ENCODE measurements at regions not wholly inside any gene's neighbourhood (a gene's known extent, or its start where the extent isn't known, plus 50 kb on each side); places are given as distances from the start of the nearest gene placed in this dataset.

GRCh38 chr13:53885997-53886396, 857.4 kb downstream of the OLFM4 start:
- no peaks in the 10 kb centered on the region for H3K4me1 Mint-ChIP-seq
- CTCF ChIA-PET: no interaction called here
- no CpG with 5 or more reads among the region's 1 CpG for WGBS (ENCODE audit: insufficient coverage)
- no peaks in the 10 kb centered on the region for H3K36me3 Mint-ChIP-seq
- POLR2A ChIA-PET: no interaction called here
- Histone ChIP-seq H3K36me3 (ENCODE audit: control insufficient read depth in 2 of 2, extremely low read depth in 1 of 2, insufficient read depth in 1 of 2, low read length in 1 of 2) (no peaks in the 10 kb centered on the region), H3K4me1 (ENCODE audit: control insufficient read depth in 1 of 2, extremely low read depth in 1 of 2, insufficient read depth in 2 of 2, low read length in 2 of 2) (no peaks in the 10 kb centered on the region), H3K9me3 (no peaks in the 10 kb centered on the region), H3K27me3 (replicated peaks in 1 of 2; ENCODE audit: control insufficient read depth in 2 of 2, extremely low read depth in 1 of 2, insufficient read depth in 2 of 2, low read length in 1 of 2) (no peaks in the 10 kb centered on the region), H3K27ac (ENCODE audit: low read length) (no peak overlapping the region), H3K4me3 (ENCODE audit: control insufficient read depth in 1 of 2, extremely low read depth in 1 of 2, low read length in 1 of 2) (no peak overlapping the region)
- peaks cover 8 to 13% (median 13%) of the 10 kb centered on the region in 3 donors for H3K9me3 Mint-ChIP-seq
- no peak overlapping the region for H3K27ac Mint-ChIP-seq
- H3K27me3 Mint-ChIP-seq: no peaks in the 10 kb centered on the region
- H3K4me3 Mint-ChIP-seq: no peak overlapping the region
- no peak for ATAC-seq (replicated peaks in 1 of 4)
- no peak for DNase-seq

- no CpG with 5 or more reads among the region's 2 CpGs for WGBS (ENCODE audit: insufficient coverage)
Observed at GRCh38 chr13:53890696-53891095, 862.1 kb downstream of the OLFM4 start.

GRCh38 chr13:53901593-53901992, 873.0 kb downstream of the OLFM4 start:
- H3K9me3 ChIP-seq: peaks cover 2% of the 10 kb centered on the region
- no peaks in the 10 kb centered on the region for H3K4me1 ChIP-seq (ENCODE audit: control insufficient read depth in 1 of 2, extremely low read depth in 1 of 2, insufficient read depth in 2 of 2, low read length in 2 of 2)
- Mint-ChIP-seq H3K27me3 (no peaks in the 10 kb centered on the region), H3K4me1 (no peaks in the 10 kb centered on the region), H3K9me3 (peaks cover 14 to 22% (median 15%) of the 10 kb centered on the region in 3 donors), H3K36me3 (no peaks in the 10 kb centered on the region), H3K27ac (no peak overlapping the region), H3K4me3 (no peak overlapping the region)
- ChIA-PET CTCF (no interaction called here), POLR2A (no interaction called here)
- no peak overlapping the region for H3K4me3 ChIP-seq (ENCODE audit: control insufficient read depth in 1 of 2, extremely low read depth in 1 of 2, low read length in 1 of 2)
- H3K27ac ChIP-seq (ENCODE audit: low read length): no peak overlapping the region
- no peaks in the 10 kb centered on the region for H3K36me3 ChIP-seq (ENCODE audit: control insufficient read depth in 2 of 2, extremely low read depth in 1 of 2, insufficient read depth in 1 of 2, low read length in 1 of 2)
- H3K27me3 ChIP-seq (replicated peaks in 1 of 2; ENCODE audit: control insufficient read depth in 2 of 2, extremely low read depth in 1 of 2, insufficient read depth in 2 of 2, low read length in 1 of 2): no peaks in the 10 kb centered on the region
- ATAC-seq (replicated peaks in 1 of 4) (no peak), DNase-seq (no peak)

More at GRCh38 chr13:53890696-53891095, 862.1 kb downstream of the OLFM4 start:
- H3K36me3 ChIP-seq (ENCODE audit: control insufficient read depth in 2 of 2, extremely low read depth in 1 of 2, insufficient read depth in 1 of 2, low read length in 1 of 2): no peaks in the 10 kb centered on the region
- H3K9me3 ChIP-seq: peaks cover 2% of the 10 kb centered on the region
- no peaks in the 10 kb centered on the region for H3K27me3 Mint-ChIP-seq
- H3K27me3 ChIP-seq (replicated peaks in 1 of 2; ENCODE audit: control insufficient read depth in 2 of 2, extremely low read depth in 1 of 2, insufficient read depth in 2 of 2, low read length in 1 of 2): no peaks in the 10 kb centered on the region
- H3K4me1 Mint-ChIP-seq: no peaks in the 10 kb centered on the region
- H3K27ac Mint-ChIP-seq: no peak overlapping the region
- no peak overlapping the region for H3K4me3 ChIP-seq (ENCODE audit: control insufficient read depth in 1 of 2, extremely low read depth in 1 of 2, low read length in 1 of 2)
- no peak for ATAC-seq (replicated peaks in 1 of 4)
- POLR2A ChIA-PET: no interaction called here
- DNase-seq: no peak
- H3K4me1 ChIP-seq (ENCODE audit: control insufficient read depth in 1 of 2, extremely low read depth in 1 of 2, insufficient read depth in 2 of 2, low read length in 2 of 2): no peaks in the 10 kb centered on the region
- H3K4me3 Mint-ChIP-seq: no peak overlapping the region
- no peaks in the 10 kb centered on the region for H3K36me3 Mint-ChIP-seq
- H3K27ac ChIP-seq (ENCODE audit: low read length): no peak overlapping the region
- H3K9me3 Mint-ChIP-seq: peaks cover 7 to 11% (median 8%) of the 10 kb centered on the region in 3 donors
- CTCF ChIA-PET: no interaction called here

- H3K27me3 ChIP-seq (replicated peaks in 1 of 2; ENCODE audit: control insufficient read depth in 2 of 2, extremely low read depth in 1 of 2, insufficient read depth in 2 of 2, low read length in 1 of 2): no peaks in the 10 kb centered on the region
- ChIA-PET POLR2A (no interaction called here), CTCF (no interaction called here)
- H3K27ac Mint-ChIP-seq: no peak overlapping the region
- H3K4me1 ChIP-seq (ENCODE audit: control insufficient read depth in 1 of 2, extremely low read depth in 1 of 2, insufficient read depth in 2 of 2, low read length in 2 of 2): no peaks in the 10 kb centered on the region
- no peak for DNase-seq
- H3K9me3 Mint-ChIP-seq: peaks cover 12 to 20% (median 18%) of the 10 kb centered on the region in 3 donors
- no peaks in the 10 kb centered on the region for H3K36me3 ChIP-seq (ENCODE audit: control insufficient read depth in 2 of 2, extremely low read depth in 1 of 2, insufficient read depth in 1 of 2, low read length in 1 of 2)
- no peak overlapping the region for H3K27ac ChIP-seq (ENCODE audit: low read length)
- H3K9me3 ChIP-seq: no peaks in the 10 kb centered on the region
- ATAC-seq (replicated peaks in 1 of 4): no peak
- no peaks in the 10 kb centered on the region for H3K4me1 Mint-ChIP-seq
- H3K4me3 ChIP-seq (ENCODE audit: control insufficient read depth in 1 of 2, extremely low read depth in 1 of 2, low read length in 1 of 2): no peak overlapping the region
- WGBS (ENCODE audit: insufficient coverage): no CpG with 5 or more reads among the region's 2 CpGs
- no peaks in the 10 kb centered on the region for H3K36me3 Mint-ChIP-seq
- H3K27me3 Mint-ChIP-seq: no peaks in the 10 kb centered on the region
- H3K4me3 Mint-ChIP-seq: no peak overlapping the region
Observed at GRCh38 chr13:53907891-53908290, 879.3 kb downstream of the OLFM4 start.

- Mint-ChIP-seq H3K4me3 (no peak overlapping the region), H3K9me3 (peaks cover 12 to 17% (median 16%) of the 10 kb centered on the region in 3 donors), H3K4me1 (no peaks in the 10 kb centered on the region), H3K27ac (no peak overlapping the region), H3K27me3 (no peaks in the 10 kb centered on the region), H3K36me3 (no peaks in the 10 kb centered on the region)
- CTCF ChIA-PET: no interaction called here
- Histone ChIP-seq H3K36me3 (ENCODE audit: control insufficient read depth in 2 of 2, extremely low read depth in 1 of 2, insufficient read depth in 1 of 2, low read length in 1 of 2) (no peaks in the 10 kb centered on the region), H3K4me1 (ENCODE audit: control insufficient read depth in 1 of 2, extremely low read depth in 1 of 2, insufficient read depth in 2 of 2, low read length in 2 of 2) (no peaks in the 10 kb centered on the region), H3K9me3 (no peaks in the 10 kb centered on the region), H3K27ac (ENCODE audit: low read length) (no peak overlapping the region), H3K27me3 (replicated peaks in 1 of 2; ENCODE audit: control insufficient read depth in 2 of 2, extremely low read depth in 1 of 2, insufficient read depth in 2 of 2, low read length in 1 of 2) (no peaks in the 10 kb centered on the region), H3K4me3 (ENCODE audit: control insufficient read depth in 1 of 2, extremely low read depth in 1 of 2, low read length in 1 of 2) (no peak overlapping the region)
- POLR2A ChIA-PET: no interaction called here
- 85% methylated on average over 10 of the region's 10 CpGs for whole genome bisulfite sequencing (ENCODE audit: insufficient coverage)
- no peak for DNase-seq
- no peak for ATAC-seq (replicated peaks in 1 of 4)
Observed at GRCh38 chr13:53920916-53921315, 892.3 kb downstream of the OLFM4 start.

GRCh38 chr13:53921473-53921872, 892.9 kb downstream of the OLFM4 start:
- Histone ChIP-seq H3K4me1 (ENCODE audit: control insufficient read depth in 1 of 2, extremely low read depth in 1 of 2, insufficient read depth in 2 of 2, low read length in 2 of 2) (no peaks in the 10 kb centered on the region), H3K27ac (ENCODE audit: low read length) (no peak overlapping the region), H3K27me3 (replicated peaks in 1 of 2; ENCODE audit: control insufficient read depth in 2 of 2, extremely low read depth in 1 of 2, insufficient read depth in 2 of 2, low read length in 1 of 2) (no peaks in the 10 kb centered on the region), H3K4me3 (ENCODE audit: control insufficient read depth in 1 of 2, extremely low read depth in 1 of 2, low read length in 1 of 2) (no peak overlapping the region), H3K36me3 (ENCODE audit: control insufficient read depth in 2 of 2, extremely low read depth in 1 of 2, insufficient read depth in 1 of 2, low read length in 1 of 2) (no peaks in the 10 kb centered on the region), H3K9me3 (no peaks in the 10 kb centered on the region)
- H3K4me3 Mint-ChIP-seq: no peak overlapping the region
- ChIA-PET POLR2A (no interaction called here), CTCF (no interaction called here)
- peaks cover 12 to 16% (median 15%) of the 10 kb centered on the region in 3 donors for H3K9me3 Mint-ChIP-seq
- no peak overlapping the region for H3K27ac Mint-ChIP-seq
- WGBS (ENCODE audit: insufficient coverage): 85% methylated on average over 8 of the region's 13 CpGs
- H3K4me1 Mint-ChIP-seq: no peaks in the 10 kb centered on the region
- H3K27me3 Mint-ChIP-seq: no peaks in the 10 kb centered on the region
- ATAC-seq (replicated peaks in 1 of 4) (no peak), DNase-seq (no peak)
- no peaks in the 10 kb centered on the region for H3K36me3 Mint-ChIP-seq

- Histone ChIP-seq H3K4me3 (ENCODE audit: control insufficient read depth in 1 of 2, extremely low read depth in 1 of 2, low read length in 1 of 2) (no peak overlapping the region), H3K4me1 (ENCODE audit: control insufficient read depth in 1 of 2, extremely low read depth in 1 of 2, insufficient read depth in 2 of 2, low read length in 2 of 2) (no peaks in the 10 kb centered on the region), H3K36me3 (ENCODE audit: control insufficient read depth in 2 of 2, extremely low read depth in 1 of 2, insufficient read depth in 1 of 2, low read length in 1 of 2) (no peaks in the 10 kb centered on the region), H3K9me3 (no peaks in the 10 kb centered on the region), H3K27me3 (replicated peaks in 1 of 2; ENCODE audit: control insufficient read depth in 2 of 2, extremely low read depth in 1 of 2, insufficient read depth in 2 of 2, low read length in 1 of 2) (no peaks in the 10 kb centered on the region), H3K27ac (ENCODE audit: low read length) (no peak overlapping the region)
- Mint-ChIP-seq H3K4me3 (no peak overlapping the region), H3K4me1 (no peaks in the 10 kb centered on the region), H3K36me3 (no peaks in the 10 kb centered on the region), H3K27ac (no peak overlapping the region), H3K9me3 (peaks cover 7 to 12% (median 12%) of the 10 kb centered on the region in 3 donors), H3K27me3 (no peaks in the 10 kb centered on the region)
- ChIA-PET CTCF (no interaction called here), POLR2A (no interaction called here)
- ATAC-seq (replicated peaks in 1 of 4) (no peak), DNase-seq (no peak)
- WGBS (ENCODE audit: insufficient coverage): no CpG with 5 or more reads among the region's 1 CpG
Observed at GRCh38 chr13:53941588-53942190, 913.1 kb downstream of the OLFM4 start.

Measured in T-cell (primary cell).